Esophagus squamous epithelium (tissue), 5 donors: ENCODE measurements at regions not wholly inside any gene's neighbourhood (a gene's known extent, or its start where the extent isn't known, plus 50 kb on each side); places are given as distances from the start of the nearest gene placed in this dataset.
"Not testable (repeated sequence)": the region's sequence is repeated elsewhere in the genome, so short reads cannot be mapped to it uniquely, and the experiment has no call there.

Experiments
- DNase-seq: peaks from one replicate; lab custom pipeline; 2025; lab: John Stamatoyannopoulos, UW
- H3K27ac ChIP-seq, 4 donors: fragments of 200-600 bp; sonication (generic); one replicate each; pipeline ENCODE4 v1.5.1; 2016 to 2019; ENCODE audit warnings: mild to moderate bottlenecking in 1 of 4
- H3K27me3 ChIP-seq, 4 donors: fragments of 200-600 bp; sonication (generic); 1 replicate in 3 of 4; 2 replicates in 1 of 4; pipeline versions ENCODE4 v1.5.1 to v1.6.0; 2017 to 2021; ENCODE audit warnings: antibody characterized with exemption in 1 of 4
- H3K36me3 ChIP-seq, 3 donors: fragments of 200-600 bp; sonication (generic); one replicate each; pipeline ENCODE4 v1.5.1; 2016 to 2019
- H3K4me1 ChIP-seq, 3 donors: fragments of 200-600 bp; sonication (generic); one replicate each; pipeline ENCODE4 v1.5.1; 2017 to 2019
- H3K4me3 ChIP-seq, 4 donors: fragments of 200-600 bp; sonication (generic); 1 replicate in 3 of 4; 2 replicates in 1 of 4; pipeline ENCODE4 v1.5.1; 2016 to 2019; ENCODE audit warnings: mild to moderate bottlenecking in 2 of 4, moderate library complexity in 1 of 4
- H3K9me3 ChIP-seq, 3 donors: fragments of 200-600 bp; sonication (generic); one replicate each; pipeline ENCODE4 v1.5.1; 2016 to 2019
- CTCF ChIP-seq, 6 experiments: fragments of 450-650 bp in 4 of 6; fragments of 200-600 bp in 2 of 6; sonication (generic) in 2 of 6; IDR thresholded peaks; one replicate each; pipeline ENCODE4 v1.5.1; 2016 to 2019; ENCODE audit warnings: antibody characterized with exemption in 6 of 6, mild to moderate bottlenecking in 4 of 6, moderate library complexity in 4 of 6
- POLR2A ChIP-seq, 4 donors: fragments of 450-650 bp; IDR thresholded peaks; one replicate each; pipeline ENCODE4 v1.6.1; 2017; ENCODE audit warnings: antibody characterized with exemption in 4 of 4, mild to moderate bottlenecking in 4 of 4, moderate library complexity in 3 of 4
- WGBS, 2 donors: methylation state at CpG; one replicate each; pipeline ENCODE4 v1.1.5; 2018; 5-methylcytosine and 5-hydroxymethylcytosine counted together
- intact Hi-C: fragments of 100-400 bp; cut with DNase I; formaldehyde crosslinking; loops from one replicate; pipeline ENCODE4 v1.15.0; 2022
- donor health status: DM: yes; HTN: yes; CAD: no.

- intact Hi-C loops, result no loop called here
- no peaks in the 10 kb centered on the region for H3K27me3 ChIP-seq
- no peak overlapping the region for H3K4me3 ChIP-seq
- no peak for DNase-seq
- H3K36me3 ChIP-seq, result no peaks in the 10 kb centered on the region
- H3K4me1 ChIP-seq, result no peaks in the 10 kb centered on the region
- no peaks in the 10 kb centered on the region for H3K9me3 ChIP-seq
- TF ChIP-seq CTCF (IDR thresholded peaks at IDR 0.05), result no peak
- no peak for TF ChIP-seq POLR2A (IDR thresholded peaks at IDR 0.05)
- WGBS, 2 donors, result 40 to 43% methylated on average over 2 of the region's 2 CpGs
- H3K27ac ChIP-seq, result no peak overlapping the region
These were observed 133.2 kb upstream of the IGFBP3 start for GRCh38 chr7:46054272-46054671.

- no peaks in the 10 kb centered on the region for H3K27me3 ChIP-seq
- TF ChIP-seq CTCF (IDR thresholded peaks at IDR 0.05) (no peak), POLR2A (IDR thresholded peaks at IDR 0.05) (no peak)
- no peaks in the 10 kb centered on the region for H3K9me3 ChIP-seq
- no peak overlapping the region for H3K27ac ChIP-seq
- WGBS, 2 donors, result 69 to 89% methylated on average over 9 of the region's 9 CpGs
- intact Hi-C loops, result no loop called here
- no peaks in the 10 kb centered on the region for H3K36me3 ChIP-seq
- H3K4me1 ChIP-seq, result no peaks in the 10 kb centered on the region
- no peak overlapping the region for H3K4me3 ChIP-seq
- DNase-seq, result no peak
These were observed 126.5 kb upstream of the IGFBP3 start for GRCh38 chr7:46047581-46047980.

DNA sequence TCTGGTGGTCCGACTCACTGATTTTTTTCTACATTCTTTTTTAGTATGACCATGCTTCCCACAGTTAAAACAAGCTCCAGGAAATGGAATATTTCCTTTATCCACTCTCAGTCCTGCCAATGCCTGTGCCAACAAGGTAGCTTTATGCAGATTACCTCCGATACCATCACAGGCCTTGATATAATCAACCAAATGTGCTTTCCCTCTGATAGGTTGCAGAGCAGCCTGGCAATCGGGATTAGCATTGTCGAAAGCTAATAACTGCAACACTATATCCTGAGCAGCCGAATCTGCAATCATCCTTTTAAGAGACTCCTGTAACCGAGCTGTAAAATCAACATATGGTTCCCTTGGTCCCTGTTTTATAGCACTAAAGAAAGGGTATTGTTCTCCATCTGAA lies 122.3 kb upstream of the IGFBP3 start:
- intact Hi-C loops, H3K9me3 ChIP-seq, H3K36me3 ChIP-seq, H3K27me3 ChIP-seq, H3K27ac ChIP-seq, H3K4me3 ChIP-seq, DNase-seq, H3K4me1 ChIP-seq: not testable (repeated sequence)
- WGBS, 2 donors, result 68 to 79% methylated on average over 6 of the region's 6 CpGs

GRCh38 chr7:46039813-46040212 lies 118.7 kb upstream of the IGFBP3 start:
- H3K9me3 ChIP-seq, H3K27me3 ChIP-seq, intact Hi-C loops, H3K36me3 ChIP-seq, H3K4me3 ChIP-seq, H3K27ac ChIP-seq, H3K4me1 ChIP-seq, DNase-seq: not testable (repeated sequence)
- WGBS, 2 donors, result 73 to 93% methylated on average over 1 of the region's 1 CpG

DNA sequence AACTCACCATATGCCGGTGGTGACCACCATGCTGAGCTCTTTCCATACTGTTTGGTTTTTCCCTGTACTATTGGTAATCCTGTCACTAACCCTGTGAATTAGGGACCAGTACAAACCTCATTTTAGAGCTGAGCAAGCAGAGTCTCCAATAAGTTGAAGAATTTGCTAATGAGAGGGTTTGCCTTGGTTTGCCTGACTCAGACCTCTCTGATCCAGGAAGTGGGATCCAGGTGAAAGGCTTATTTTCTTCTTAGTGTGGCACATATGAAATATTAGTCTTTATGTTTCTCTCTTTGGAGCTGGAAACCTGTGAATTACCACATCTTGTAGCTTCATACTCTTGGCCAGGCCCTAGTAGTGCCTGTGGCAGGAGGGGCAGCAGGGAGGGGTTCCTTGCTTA lies 114.1 kb upstream of the IGFBP3 start:
- no peak for TF ChIP-seq CTCF (IDR thresholded peaks at IDR 0.05)
- TF ChIP-seq POLR2A (IDR thresholded peaks at IDR 0.05), result no peak
- 91 to 100% methylated on average over 1 of the region's 1 CpG for WGBS, 2 donors
- Histone ChIP-seq H3K27ac (no peak overlapping the region), H3K36me3 (no peaks in the 10 kb centered on the region), H3K9me3 (no peaks in the 10 kb centered on the region), H3K27me3 (no peaks in the 10 kb centered on the region), H3K4me3 (no peak overlapping the region), H3K4me1 (no peaks in the 10 kb centered on the region)
- DNase-seq, result no peak
- intact Hi-C loops, result no loop called here

DNA sequence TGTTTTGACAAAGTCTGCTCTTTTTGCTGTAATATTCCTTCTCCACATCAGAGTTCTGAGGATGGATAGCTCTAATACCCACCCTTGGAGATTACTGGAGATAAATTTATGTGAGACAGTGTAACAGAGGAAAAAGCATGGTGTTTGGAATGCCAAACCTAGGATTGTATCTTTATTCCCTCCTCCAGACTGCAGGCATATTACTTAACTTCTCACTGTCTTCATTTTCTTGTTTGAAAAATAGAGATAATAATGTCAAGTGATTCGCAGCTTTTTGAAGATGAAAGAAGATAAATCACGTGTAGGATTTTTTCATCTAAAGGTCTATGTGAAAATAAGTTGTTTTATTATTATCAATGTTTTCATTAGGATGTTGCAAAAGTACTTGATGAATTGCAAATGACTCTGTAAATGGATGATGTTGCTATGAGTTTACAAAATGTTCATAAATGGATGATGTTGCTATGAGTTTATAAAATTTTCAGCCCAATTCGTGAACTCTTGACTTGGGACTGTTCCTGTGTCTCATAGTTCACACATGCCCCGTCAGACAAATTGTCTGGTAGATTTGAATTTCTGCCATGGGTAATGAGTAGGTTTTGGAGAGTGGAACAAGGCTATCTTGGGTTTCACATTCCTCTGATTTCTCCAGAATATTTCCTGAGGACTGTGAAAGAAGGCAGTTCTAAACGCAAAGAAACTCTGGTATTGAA lies 113.1 kb upstream of the IGFBP3 start:
- no peak for DNase-seq
- H3K27ac ChIP-seq, result no peak overlapping the region
- TF ChIP-seq CTCF (IDR thresholded peaks at IDR 0.05) (no peak), POLR2A (IDR thresholded peaks at IDR 0.05) (no peak)
- H3K4me1 ChIP-seq, result no peaks in the 10 kb centered on the region
- intact Hi-C loops, result no loop called here
- no peaks in the 10 kb centered on the region for H3K27me3 ChIP-seq
- H3K4me3 ChIP-seq, result no peak overlapping the region
- no peaks in the 10 kb centered on the region for H3K36me3 ChIP-seq
- 46 to 58% methylated on average over 5 of the region's 5 CpGs for WGBS, 2 donors
- H3K9me3 ChIP-seq, result no peaks in the 10 kb centered on the region
